ENCODE measurements at regions not wholly inside any gene's neighbourhood (a gene's known extent, or its start where the extent isn't known, plus 50 kb on each side); places are given as distances from the start of the nearest gene placed in this dataset.

- DNase-seq (no peak), FAIRE-seq (no peak)
- Histone ChIP-seq H3K36me3 (ENCODE audit: control insufficient read depth in 3 of 3, insufficient read depth in 2 of 3, low read depth in 1 of 3, low read length in 3 of 3) (no peaks in the 10 kb centered on the region), H3K4me1 (ENCODE audit: control insufficient read depth in 3 of 3, insufficient read depth in 2 of 3, low read depth in 1 of 3, low read length in 2 of 3) (no peaks in the 10 kb centered on the region), H3K27ac (ENCODE audit: low read depth in 1 of 3, low read length in 2 of 3) (no peak overlapping the region), H3K4me3 (ENCODE audit: low read depth in 1 of 3, low read length in 3 of 3) (no peak overlapping the region), H3K27me3 (ENCODE audit: control insufficient read depth in 3 of 3, insufficient read depth in 3 of 3, low read length in 3 of 3) (no peaks in the 10 kb centered on the region), H3K9me3 (ENCODE audit: control insufficient read depth in 2 of 2, insufficient read depth in 1 of 2, low read depth in 1 of 2, low read length in 1 of 2) (peaks cover 0 to 1% of the 10 kb centered on the region in 2 donors)
- WGBS, 3 donors = 13 to 30% (median 28%) methylated on average over 1 of the region's 1 CpG
Observed at GRCh38 chr11:97974798-97975498, 1045.8 kb upstream of the CNTN5 start.

- Histone ChIP-seq H3K27ac (ENCODE audit: low read depth in 1 of 3, low read length in 2 of 3) (no peak overlapping the region), H3K4me1 (ENCODE audit: control insufficient read depth in 3 of 3, insufficient read depth in 2 of 3, low read depth in 1 of 3, low read length in 2 of 3) (no peaks in the 10 kb centered on the region), H3K36me3 (ENCODE audit: control insufficient read depth in 3 of 3, insufficient read depth in 2 of 3, low read depth in 1 of 3, low read length in 3 of 3) (no peaks in the 10 kb centered on the region), H3K27me3 (ENCODE audit: control insufficient read depth in 3 of 3, insufficient read depth in 3 of 3, low read length in 3 of 3) (no peaks in the 10 kb centered on the region), H3K9me3 (ENCODE audit: control insufficient read depth in 2 of 2, insufficient read depth in 1 of 2, low read depth in 1 of 2, low read length in 1 of 2) (peaks cover 0 to 1% of the 10 kb centered on the region in 2 donors), H3K4me3 (ENCODE audit: low read depth in 1 of 3, low read length in 3 of 3) (no peak overlapping the region)
- WGBS, 3 donors = 56 to 79% (median 62%) methylated on average over 1 of the region's 1 CpG
- FAIRE-seq (no peak), DNase-seq (no peak)
Observed at GRCh38 chr11:97977726-97978125, 1043.0 kb upstream of the CNTN5 start.

- H3K4me3 ChIP-seq (ENCODE audit: low read depth in 1 of 3, low read length in 3 of 3) = no peak overlapping the region
- no peak for DNase-seq
- H3K27me3 ChIP-seq (ENCODE audit: control insufficient read depth in 3 of 3, insufficient read depth in 3 of 3, low read length in 3 of 3) = no peaks in the 10 kb centered on the region
- 88 to 89% (median 89%) methylated on average over 2 of the region's 2 CpGs for WGBS, 3 donors
- no peaks in the 10 kb centered on the region for H3K36me3 ChIP-seq (ENCODE audit: control insufficient read depth in 3 of 3, insufficient read depth in 2 of 3, low read depth in 1 of 3, low read length in 3 of 3)
- H3K27ac ChIP-seq (ENCODE audit: low read depth in 1 of 3, low read length in 2 of 3) = no peak overlapping the region
- no peaks in the 10 kb centered on the region for H3K9me3 ChIP-seq (ENCODE audit: control insufficient read depth in 2 of 2, insufficient read depth in 1 of 2, low read depth in 1 of 2, low read length in 1 of 2)
- FAIRE-seq = no peak
- no peaks in the 10 kb centered on the region for H3K4me1 ChIP-seq (ENCODE audit: control insufficient read depth in 3 of 3, insufficient read depth in 2 of 3, low read depth in 1 of 3, low read length in 2 of 3)
Observed at GRCh38 chr11:97979741-97980140, 1041.0 kb upstream of the CNTN5 start.

- no peak overlapping the region for H3K4me3 ChIP-seq (ENCODE audit: low read depth in 1 of 3, low read length in 3 of 3)
- no peaks in the 10 kb centered on the region for H3K36me3 ChIP-seq (ENCODE audit: control insufficient read depth in 3 of 3, insufficient read depth in 2 of 3, low read depth in 1 of 3, low read length in 3 of 3)
- no peaks in the 10 kb centered on the region for H3K27me3 ChIP-seq (ENCODE audit: control insufficient read depth in 3 of 3, insufficient read depth in 3 of 3, low read length in 3 of 3)
- no peak overlapping the region for H3K27ac ChIP-seq (ENCODE audit: low read depth in 1 of 3, low read length in 2 of 3)
- H3K9me3 ChIP-seq (ENCODE audit: control insufficient read depth in 2 of 2, insufficient read depth in 1 of 2, low read depth in 1 of 2, low read length in 1 of 2) = no peaks in the 10 kb centered on the region
- DNase-seq (no peak), FAIRE-seq (no peak)
- no peaks in the 10 kb centered on the region for H3K4me1 ChIP-seq (ENCODE audit: control insufficient read depth in 3 of 3, insufficient read depth in 2 of 3, low read depth in 1 of 3, low read length in 2 of 3)
- WGBS, 3 donors = 83 to 93% (median 88%) methylated on average over 6 of the region's 6 CpGs
Observed at GRCh38 chr11:97982512-97982911, 1038.2 kb upstream of the CNTN5 start.

GRCh38 chr11:97989121-97989520 lies 1031.6 kb upstream of the CNTN5 start:
- H3K36me3 ChIP-seq (ENCODE audit: control insufficient read depth in 3 of 3, insufficient read depth in 2 of 3, low read depth in 1 of 3, low read length in 3 of 3) = no peaks in the 10 kb centered on the region
- no peak overlapping the region for H3K4me3 ChIP-seq (ENCODE audit: low read depth in 1 of 3, low read length in 3 of 3)
- WGBS, 3 donors = 87 to 88% (median 88%) methylated on average over 2 of the region's 2 CpGs
- no peaks in the 10 kb centered on the region for H3K27me3 ChIP-seq (ENCODE audit: control insufficient read depth in 3 of 3, insufficient read depth in 3 of 3, low read length in 3 of 3)
- no peak overlapping the region for H3K27ac ChIP-seq (ENCODE audit: low read depth in 1 of 3, low read length in 2 of 3)
- H3K9me3 ChIP-seq (ENCODE audit: control insufficient read depth in 2 of 2, insufficient read depth in 1 of 2, low read depth in 1 of 2, low read length in 1 of 2) = no peaks in the 10 kb centered on the region
- no peaks in the 10 kb centered on the region for H3K4me1 ChIP-seq (ENCODE audit: control insufficient read depth in 3 of 3, insufficient read depth in 2 of 3, low read depth in 1 of 3, low read length in 2 of 3)
- FAIRE-seq (peak; percentile 85), DNase-seq (no peak)

- no peak for FAIRE-seq
- no peak for DNase-seq
- no peak overlapping the region for H3K27ac ChIP-seq (ENCODE audit: low read depth in 1 of 3, low read length in 2 of 3)
- H3K9me3 ChIP-seq (ENCODE audit: control insufficient read depth in 2 of 2, insufficient read depth in 1 of 2, low read depth in 1 of 2, low read length in 1 of 2) = no peaks in the 10 kb centered on the region
- H3K27me3 ChIP-seq (ENCODE audit: control insufficient read depth in 3 of 3, insufficient read depth in 3 of 3, low read length in 3 of 3) = no peaks in the 10 kb centered on the region
- H3K36me3 ChIP-seq (ENCODE audit: control insufficient read depth in 3 of 3, insufficient read depth in 2 of 3, low read depth in 1 of 3, low read length in 3 of 3) = no peaks in the 10 kb centered on the region
- 49 to 52% (median 52%) methylated on average over 4 of the region's 4 CpGs for WGBS, 3 donors
- H3K4me1 ChIP-seq (ENCODE audit: control insufficient read depth in 3 of 3, insufficient read depth in 2 of 3, low read depth in 1 of 3, low read length in 2 of 3) = no peaks in the 10 kb centered on the region
- H3K4me3 ChIP-seq (ENCODE audit: low read depth in 1 of 3, low read length in 3 of 3) = no peak overlapping the region
Observed at GRCh38 chr11:97990162-97990920, 1030.4 kb upstream of the CNTN5 start.

- no peak for FAIRE-seq
- DNase-seq = no peak
- no peaks in the 10 kb centered on the region for H3K9me3 ChIP-seq (ENCODE audit: control insufficient read depth in 2 of 2, insufficient read depth in 1 of 2, low read depth in 1 of 2, low read length in 1 of 2)
- no peak overlapping the region for H3K4me3 ChIP-seq (ENCODE audit: low read depth in 1 of 3, low read length in 3 of 3)
- H3K4me1 ChIP-seq (ENCODE audit: control insufficient read depth in 3 of 3, insufficient read depth in 2 of 3, low read depth in 1 of 3, low read length in 2 of 3) = no peaks in the 10 kb centered on the region
- no peaks in the 10 kb centered on the region for H3K27me3 ChIP-seq (ENCODE audit: control insufficient read depth in 3 of 3, insufficient read depth in 3 of 3, low read length in 3 of 3)
- H3K27ac ChIP-seq (ENCODE audit: low read depth in 1 of 3, low read length in 2 of 3) = no peak overlapping the region
- WGBS, 3 donors = 83 to 89% (median 85%) methylated on average over 4 of the region's 4 CpGs
- H3K36me3 ChIP-seq (ENCODE audit: control insufficient read depth in 3 of 3, insufficient read depth in 2 of 3, low read depth in 1 of 3, low read length in 3 of 3) = no peaks in the 10 kb centered on the region
Observed at GRCh38 chr11:97993562-97993961, 1027.2 kb upstream of the CNTN5 start.

- no peak overlapping the region for H3K27ac ChIP-seq (ENCODE audit: low read depth in 1 of 3, low read length in 2 of 3)
- H3K4me1 ChIP-seq (ENCODE audit: control insufficient read depth in 3 of 3, insufficient read depth in 2 of 3, low read depth in 1 of 3, low read length in 2 of 3) = no peaks in the 10 kb centered on the region
- H3K9me3 ChIP-seq (ENCODE audit: control insufficient read depth in 2 of 2, insufficient read depth in 1 of 2, low read depth in 1 of 2, low read length in 1 of 2) = no peaks in the 10 kb centered on the region
- no peaks in the 10 kb centered on the region for H3K27me3 ChIP-seq (ENCODE audit: control insufficient read depth in 3 of 3, insufficient read depth in 3 of 3, low read length in 3 of 3)
- H3K4me3 ChIP-seq (ENCODE audit: low read depth in 1 of 3, low read length in 3 of 3) = no peak overlapping the region
- FAIRE-seq (no peak), DNase-seq (no peak)
- WGBS, 3 donors = 69 to 79% (median 77%) methylated on average over 3 of the region's 3 CpGs
- no peaks in the 10 kb centered on the region for H3K36me3 ChIP-seq (ENCODE audit: control insufficient read depth in 3 of 3, insufficient read depth in 2 of 3, low read depth in 1 of 3, low read length in 3 of 3)
Observed at GRCh38 chr11:97995874-97996273, 1024.9 kb upstream of the CNTN5 start.
